Panc1 (cell line): ENCODE measurements at regions not wholly inside any gene's neighbourhood (a gene's known extent, or its start where the extent isn't known, plus 50 kb on each side); places are given as distances from the start of the nearest gene placed in this dataset.

Source experiments
- ATAC-seq: fragments of 200-7000 bp; cut with Tn5 transposase; 2 replicates; pipeline ENCODE4 v1.9.1; 2020; ENCODE audit warnings: mild to moderate bottlenecking, moderate library complexity
- BruUV-seq: library from RNA; stranded (reverse); fragments of 400-500 nt; replicated peaks from 2 replicates; lab custom pipeline; 2021; lab: Mats Ljungman, UMichigan
- CTCF ChIA-PET: fragments of 300-600 bp; sonication (Branson Sonifier 250); formaldehyde crosslinking; loops from one replicate; lab custom pipeline; 2022; ENCODE audit warnings: antibody characterized with exemption; lab: Charles Lee
- POLR2A ChIA-PET: fragments of 300-600 bp; sonication (Branson Sonifier 250); formaldehyde crosslinking; loops from one replicate; lab custom pipeline; 2022; ENCODE audit warnings: antibody characterized with exemption; lab: Charles Lee
- DNase-seq: peaks from one replicate; pipeline ENCODE4 v3.0.0-alpha.2; 2010; ENCODE audit warnings: low read depth, low spot score
- H3K27ac ChIP-seq: 2 replicates; pipeline ENCODE4 v1.5.1; 2011; ENCODE audit warnings: mild to moderate bottlenecking, low read length, inconsistent platforms
- H3K27me3 ChIP-seq: fragments of 200-500 bp; sonication (Bioruptor generic); 2 replicates; pipeline ENCODE4 v1.6.0; 2014; ENCODE audit warnings: low read length, inconsistent platforms; ENCODE audit not compliant: control insufficient read depth, insufficient read depth
- H3K36me3 ChIP-seq: fragments of 200-500 bp; sonication (Bioruptor generic); 2 replicates; pipeline ENCODE4 v1.5.1; 2014; ENCODE audit warnings: inconsistent platforms, mild to moderate bottlenecking, low read length, moderate library complexity; ENCODE audit not compliant: control insufficient read depth, insufficient read depth
- H3K4me1 ChIP-seq: 2 replicates; pipeline ENCODE4 v1.5.1; 2011; ENCODE audit warnings: inconsistent platforms, mild to moderate bottlenecking, low read length, moderate library complexity; ENCODE audit not compliant: control insufficient read depth, insufficient read depth
- H3K4me3 ChIP-seq, 2 experiments: 2 replicates each; pipeline ENCODE4 v1.5.1; 2011 to 2012; ENCODE audit warnings: low read depth in 2 of 2, low read length in 2 of 2, mild to moderate bottlenecking in 2 of 2, inconsistent platforms in 1 of 2, moderate library complexity in 1 of 2
- H3K9me3 ChIP-seq: fragments of 200-500 bp; sonication (Bioruptor generic); 2 replicates; pipeline ENCODE4 v1.5.1; 2014; ENCODE audit warnings: low read depth, mild to moderate bottlenecking, inconsistent platforms, low read length, moderate library complexity; ENCODE audit not compliant: control insufficient read depth, insufficient read depth
- CTCF ChIP-seq: fragments of 450-650 bp; IDR thresholded peaks from 2 replicates; pipeline ENCODE4 v1.5.1; 2017; ENCODE audit warnings: mild to moderate bottlenecking
- POLR2AphosphoS5 ChIP-seq: IDR thresholded peaks from 2 replicates; pipeline ENCODE4 v1.6.1; 2012; ENCODE audit warnings: mild to moderate bottlenecking, low read depth, low read length, moderate library complexity
- REST ChIP-seq, 2 experiments: IDR thresholded peaks; 2 replicates each; pipeline ENCODE4 v1.6.1; 2011 to 2012; ENCODE audit warnings: low read depth in 2 of 2, control low read depth in 1 of 2, low read length in 1 of 2, mild to moderate bottlenecking in 1 of 2, moderate library complexity in 1 of 2; ENCODE audit not compliant: insufficient read depth in 1 of 2
- SIN3A ChIP-seq: IDR thresholded peaks from 2 replicates; pipeline ENCODE4 v1.6.1; 2012; ENCODE audit warnings: low read depth, mild to moderate bottlenecking, low read length, moderate library complexity, borderline replicate concordance; ENCODE audit not compliant: insufficient read depth
- TCF7L2 ChIP-seq: IDR thresholded peaks from 2 replicates; pipeline ENCODE4 v1.6.1; 2011; ENCODE audit warnings: mild to moderate bottlenecking, low read depth, low read length, inconsistent platforms
- in situ Hi-C: cut with HindIII; loops from 2 replicates; pipeline ENCODE4 v1.10.0; 2016; ENCODE audit warnings: low sequenced_read_pairs, low pct_unique_long_range_greater_than_20kb
- intact Hi-C: fragments of 100-400 bp; cut with micrococcal nuclease; formaldehyde crosslinking; loops from one replicate; pipeline ENCODE4 v1.10.0; 2022; ENCODE audit not compliant: unreplicated experiment

- Histone ChIP-seq H3K36me3 (no peaks in the 10 kb centered on the region), H3K27me3 (no peaks in the 10 kb centered on the region), H3K9me3 (no peaks in the 10 kb centered on the region), H3K4me3 (no peak overlapping the region), H3K27ac (no peak overlapping the region; the same call in 1 of the 2 replicates), H3K4me1 (no peaks in the 10 kb centered on the region)
- in situ Hi-C loops (no loop called here), intact Hi-C loops (no loop called here)
- TF ChIP-seq SIN3A (no peak), REST (IDR thresholded peaks at IDR 0.05; ENCODE audit: insufficient read depth in 1 of 2, low read depth in 2 of 2, low read length in 1 of 2) (no peak), POLR2AphosphoS5 (no peak), CTCF (no peak; the same call in 1 of the 2 replicates), TCF7L2 (no peak)
- DNase-seq, result no peak
- ChIA-PET POLR2A (no interaction called here), CTCF (no interaction called here)
- ATAC-seq, result no peak
- no TSS peak for BruUV-seq
Measured at GRCh38 chr13:90455823-90456222, 891.7 kb upstream of the MIR17HG start.

DNA sequence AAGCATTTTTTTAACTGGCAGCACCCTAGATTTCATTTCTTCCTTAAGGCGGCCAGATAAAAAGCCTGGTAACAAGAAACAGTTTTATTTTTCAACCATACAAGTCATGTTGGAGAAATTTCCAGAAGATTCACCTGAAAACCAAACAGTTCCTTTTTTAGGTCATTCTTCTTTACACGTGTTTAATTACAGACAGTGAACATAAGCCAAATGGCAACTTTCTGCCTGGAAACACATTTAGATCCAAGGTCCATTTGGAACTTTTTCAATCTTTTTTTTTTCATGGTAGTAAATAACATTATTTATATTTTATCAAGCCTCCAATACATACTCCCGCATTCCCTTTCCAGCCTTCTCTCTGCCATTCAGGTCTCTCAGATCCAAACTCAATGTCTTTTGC, 886.1 kb upstream of the MIR17HG start:
- intact Hi-C loops (no loop called here), in situ Hi-C loops (no loop called here)
- Histone ChIP-seq H3K27ac (no peak overlapping the region), H3K27me3 (no peaks in the 10 kb centered on the region), H3K9me3 (no peaks in the 10 kb centered on the region), H3K4me3 (no peak overlapping the region), H3K36me3 (no peaks in the 10 kb centered on the region), H3K4me1 (no peaks in the 10 kb centered on the region)
- POLR2A ChIA-PET, result no interaction called here
- ATAC-seq (no peak), DNase-seq (no peak)
- no peak for TF ChIP-seq TCF7L2
- no peak for TF ChIP-seq POLR2AphosphoS5
- TF ChIP-seq CTCF, result no peak
- no peak for TF ChIP-seq REST (IDR thresholded peaks at IDR 0.05; ENCODE audit: insufficient read depth in 1 of 2, low read depth in 2 of 2, low read length in 1 of 2)
- no peak for TF ChIP-seq SIN3A
- no TSS peak for BruUV-seq
- CTCF ChIA-PET, result no interaction called here
